ENCODE measurements at regions not wholly inside any gene's neighbourhood (a gene's known extent, or its start where the extent isn't known, plus 50 kb on each side); places are given as distances from the start of the nearest gene placed in this dataset.

DNA sequence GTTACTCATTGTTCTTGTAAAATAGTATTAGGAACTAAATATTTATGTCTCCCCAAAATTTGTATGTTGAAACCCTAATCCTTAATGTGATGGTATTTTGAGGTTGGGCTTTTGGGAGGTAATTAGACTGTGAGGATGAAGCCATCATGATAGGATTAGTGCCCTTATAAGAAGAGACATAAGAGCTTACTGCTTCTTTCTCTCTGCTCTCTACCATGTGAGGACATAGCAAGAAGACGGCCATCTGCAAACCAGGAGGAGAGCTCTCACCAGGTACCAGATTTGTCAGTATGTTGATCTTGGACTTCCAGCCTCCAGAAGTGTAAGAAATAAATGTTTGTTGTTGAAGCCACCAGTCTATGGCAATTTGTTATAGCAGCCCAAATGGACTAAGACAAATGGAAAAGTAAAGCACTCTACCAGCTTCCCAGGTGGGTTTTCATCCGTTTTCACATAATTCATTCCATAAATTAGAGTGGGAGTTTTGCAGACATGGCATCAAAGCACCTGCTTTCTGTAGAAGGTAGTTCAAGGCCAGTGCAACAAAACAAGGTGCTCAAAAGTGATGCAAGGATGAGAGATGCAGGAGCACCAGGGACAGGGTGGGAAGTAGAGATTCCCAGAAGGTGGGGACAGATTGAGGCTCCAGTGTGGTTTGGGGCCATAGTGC is 70.7 kb downstream of the MYCN start:
- no peaks in the 10 kb centered on the region for H3K9me3 ChIP-seq (ENCODE audit: control insufficient read depth, insufficient read depth, low read depth, low read length)
- H3K4me3 ChIP-seq (ENCODE audit: low read depth, low read length), result no peak overlapping the region
- H3K4me1 ChIP-seq (ENCODE audit: control insufficient read depth, insufficient read depth, low read length), result no peaks in the 10 kb centered on the region
- POLR2A ChIA-PET, result no interaction called here
- H3K27ac ChIP-seq (ENCODE audit: extremely low read depth, low read depth, low read length), result no peak overlapping the region
- CTCF ChIA-PET, result interaction anchor here (0.6 kb wide), 1 partner anchor 627 kb away, joined by 3 read pairs; no protein-coding TSS in a partner anchor
- TF ChIP-seq ZNF776 (tag by site-specific recombination; IDR thresholded peaks at IDR 0.05; ENCODE audit: borderline replicate concordance), result no peak
- TF ChIP-seq ZNF2 (tag by site-specific recombination; IDR thresholded peaks at IDR 0.05), result no peak
- TF ChIP-seq ZNF701 (tag by site-specific recombination; IDR thresholded peaks at IDR 0.05), result no peak
- no peak for TF ChIP-seq ZNF777 (tag by site-specific recombination; IDR thresholded peaks at IDR 0.05; ENCODE audit: borderline replicate concordance)
- TF ChIP-seq ZNF561 (tag by site-specific recombination; IDR thresholded peaks at IDR 0.05; ENCODE audit: borderline replicate concordance), result no peak
- no peak for TF ChIP-seq ZNF140 (tag by site-specific recombination; IDR thresholded peaks at IDR 0.05)
- TF ChIP-seq ZNF624 (tag by site-specific recombination; IDR thresholded peaks at IDR 0.05), result no peak
- no peak for TF ChIP-seq ZBTB8A (tag by site-specific recombination; IDR thresholded peaks at IDR 0.05)
- no peak for TF ChIP-seq ZNF266 (tag by site-specific recombination; IDR thresholded peaks at IDR 0.05; ENCODE audit: low read depth)
- no peak for TF ChIP-seq ZNF169 (tag by site-specific recombination; IDR thresholded peaks at IDR 0.05)
- TF ChIP-seq, protein P1, sequence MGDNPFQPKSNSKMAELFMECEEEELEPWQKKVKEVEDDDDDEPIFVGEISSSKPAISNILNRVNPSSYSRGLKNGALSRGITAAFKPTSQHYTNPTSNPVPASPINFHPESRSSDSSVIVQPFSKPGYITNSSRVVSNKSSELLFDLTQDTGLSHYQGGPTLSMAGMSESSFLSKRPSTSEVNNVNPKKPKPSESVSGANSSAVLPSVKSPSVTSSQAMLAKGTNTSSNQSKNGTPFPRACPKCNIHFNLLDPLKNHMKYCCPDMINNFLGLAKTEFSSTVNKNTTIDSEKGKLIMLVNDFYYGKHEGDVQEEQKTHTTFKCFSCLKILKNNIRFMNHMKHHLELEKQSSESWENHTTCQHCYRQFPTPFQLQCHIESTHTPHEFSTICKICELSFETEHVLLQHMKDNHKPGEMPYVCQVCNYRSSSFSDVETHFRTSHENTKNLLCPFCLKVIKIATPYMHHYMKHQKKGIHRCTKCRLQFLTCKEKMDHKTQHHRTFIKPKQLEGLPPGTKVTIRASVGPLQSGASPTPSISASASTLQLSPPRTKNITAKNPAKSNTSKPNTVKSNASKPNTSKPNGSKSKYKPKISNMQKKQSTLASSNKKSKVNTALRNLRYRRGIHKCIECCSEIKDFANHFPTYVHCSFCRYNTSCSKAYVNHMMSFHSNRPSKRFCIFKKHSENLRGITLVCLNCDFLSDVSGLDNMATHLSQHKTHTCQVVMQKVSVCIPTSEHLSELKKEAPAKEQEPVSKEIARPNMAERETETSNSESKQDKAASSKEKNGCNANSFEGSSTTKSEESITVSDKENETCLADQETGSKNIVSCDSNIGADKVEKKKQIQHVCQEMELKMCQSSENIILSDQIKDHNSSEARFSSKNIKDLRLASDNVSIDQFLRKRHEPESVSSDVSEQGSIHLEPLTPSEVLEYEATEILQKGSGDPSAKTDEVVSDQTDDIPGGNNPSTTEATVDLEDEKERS (tag by site-specific recombination; IDR thresholded peaks at IDR 0.05), result no peak
- H3K36me3 ChIP-seq (ENCODE audit: control insufficient read depth in 2 of 2, insufficient read depth in 1 of 2, low read length in 2 of 2), result no peaks in the 10 kb centered on the region

DNA sequence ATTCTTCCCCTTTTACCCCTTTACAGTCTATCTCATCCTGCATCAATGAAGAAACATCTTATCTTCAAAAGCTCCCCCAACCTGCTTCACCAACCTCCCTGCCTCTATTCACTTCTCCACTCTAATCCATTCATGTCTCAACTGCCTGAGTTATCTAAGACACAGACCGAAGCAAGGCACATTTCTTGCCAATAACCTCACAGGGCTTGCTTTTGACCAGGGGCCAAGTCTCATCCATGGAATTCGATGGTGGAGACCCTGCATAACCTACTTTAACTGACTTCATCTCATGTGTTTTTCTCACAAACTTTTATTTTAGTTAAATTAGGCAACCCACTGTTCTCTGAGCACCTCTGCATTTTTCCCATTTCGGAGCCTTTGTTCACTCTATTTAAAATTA is 69.7 kb downstream of the MYCN start:
- ChIA-PET CTCF (no interaction called here), POLR2A (no interaction called here)
- no peaks in the 10 kb centered on the region for H3K4me1 ChIP-seq (ENCODE audit: control insufficient read depth, insufficient read depth, low read length)
- no peaks in the 10 kb centered on the region for H3K36me3 ChIP-seq (ENCODE audit: control insufficient read depth in 2 of 2, insufficient read depth in 1 of 2, low read length in 2 of 2)
- TF ChIP-seq ZNF837 (tag by site-specific recombination; IDR thresholded peaks at IDR 0.05) (no peak), ZEB2 (tag by site-specific recombination; IDR thresholded peaks at IDR 0.05) (no peak), ZNF174 (tag by site-specific recombination; IDR thresholded peaks at IDR 0.05) (no peak), RBAK (tag by site-specific recombination; IDR thresholded peaks at IDR 0.05) (no peak), ZFP3 (tag by site-specific recombination; IDR thresholded peaks at IDR 0.05; ENCODE audit: low read depth) (no peak), ZFHX2 (tag by site-specific recombination; conservative IDR thresholded peaks at IDR 0.05) (no peak), GLIS2 (tag by site-specific recombination; IDR thresholded peaks at IDR 0.05) (no peak), GLI4 (tag by site-specific recombination; IDR thresholded peaks at IDR 0.05) (no peak), ZXDB (tag by site-specific recombination; IDR thresholded peaks at IDR 0.05) (no peak), MEIS1 (CRISPR knock-in tag; IDR thresholded peaks at IDR 0.05; ENCODE audit: borderline replicate concordance) (no peak), ZNF23 (tag by site-specific recombination; IDR thresholded peaks at IDR 0.05; ENCODE audit: borderline replicate concordance) (no peak), ZNF76 (tag by site-specific recombination; IDR thresholded peaks at IDR 0.05; ENCODE audit: borderline replicate concordance, low read depth) (no peak), ZNF776 (tag by site-specific recombination; IDR thresholded peaks at IDR 0.05; ENCODE audit: borderline replicate concordance) (no peak), ZNF548 (tag by site-specific recombination; IDR thresholded peaks at IDR 0.05) (no peak)
- TF ChIP-seq, protein P2, sequence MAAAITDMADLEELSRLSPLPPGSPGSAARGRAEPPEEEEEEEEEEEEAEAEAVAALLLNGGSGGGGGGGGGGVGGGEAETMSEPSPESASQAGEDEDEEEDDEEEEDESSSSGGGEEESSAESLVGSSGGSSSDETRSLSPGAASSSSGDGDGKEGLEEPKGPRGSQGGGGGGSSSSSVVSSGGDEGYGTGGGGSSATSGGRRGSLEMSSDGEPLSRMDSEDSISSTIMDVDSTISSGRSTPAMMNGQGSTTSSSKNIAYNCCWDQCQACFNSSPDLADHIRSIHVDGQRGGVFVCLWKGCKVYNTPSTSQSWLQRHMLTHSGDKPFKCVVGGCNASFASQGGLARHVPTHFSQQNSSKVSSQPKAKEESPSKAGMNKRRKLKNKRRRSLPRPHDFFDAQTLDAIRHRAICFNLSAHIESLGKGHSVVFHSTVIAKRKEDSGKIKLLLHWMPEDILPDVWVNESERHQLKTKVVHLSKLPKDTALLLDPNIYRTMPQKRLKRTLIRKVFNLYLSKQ (tag by site-specific recombination; IDR thresholded peaks at IDR 0.05; ENCODE audit: borderline replicate concordance), result no peak
- TF ChIP-seq, protein P3, sequence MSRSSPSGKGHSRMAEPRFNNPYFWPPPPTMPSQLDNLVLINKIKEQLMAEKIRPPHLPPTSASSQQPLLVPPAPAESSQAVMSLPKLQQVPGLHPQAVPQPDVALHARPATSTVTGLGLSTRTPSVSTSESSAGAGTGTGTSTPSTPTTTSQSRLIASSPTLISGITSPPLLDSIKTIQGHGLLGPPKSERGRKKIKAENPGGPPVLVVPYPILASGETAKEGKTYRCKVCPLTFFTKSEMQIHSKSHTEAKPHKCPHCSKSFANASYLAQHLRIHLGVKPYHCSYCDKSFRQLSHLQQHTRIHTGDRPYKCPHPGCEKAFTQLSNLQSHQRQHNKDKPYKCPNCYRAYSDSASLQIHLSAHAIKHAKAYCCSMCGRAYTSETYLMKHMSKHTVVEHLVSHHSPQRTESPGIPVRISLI (tag by site-specific recombination; IDR thresholded peaks at IDR 0.05), result no peak
- TF ChIP-seq, protein P4, sequence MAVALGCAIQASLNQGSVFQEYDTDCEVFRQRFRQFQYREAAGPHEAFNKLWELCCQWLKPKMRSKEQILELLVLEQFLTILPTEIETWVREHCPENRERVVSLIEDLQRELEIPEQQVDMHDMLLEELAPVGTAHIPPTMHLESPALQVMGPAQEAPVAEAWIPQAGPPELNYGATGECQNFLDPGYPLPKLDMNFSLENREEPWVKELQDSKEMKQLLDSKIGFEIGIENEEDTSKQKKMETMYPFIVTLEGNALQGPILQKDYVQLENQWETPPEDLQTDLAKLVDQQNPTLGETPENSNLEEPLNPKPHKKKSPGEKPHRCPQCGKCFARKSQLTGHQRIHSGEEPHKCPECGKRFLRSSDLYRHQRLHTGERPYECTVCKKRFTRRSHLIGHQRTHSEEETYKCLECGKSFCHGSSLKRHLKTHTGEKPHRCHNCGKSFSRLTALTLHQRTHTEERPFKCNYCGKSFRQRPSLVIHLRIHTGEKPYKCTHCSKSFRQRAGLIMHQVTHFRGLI (tag by site-specific recombination; IDR thresholded peaks at IDR 0.05), result no peak
- no peak overlapping the region for H3K4me3 ChIP-seq (ENCODE audit: low read depth, low read length)
- no peak overlapping the region for H3K27ac ChIP-seq (ENCODE audit: extremely low read depth, low read depth, low read length)
- no peaks in the 10 kb centered on the region for H3K9me3 ChIP-seq (ENCODE audit: control insufficient read depth, insufficient read depth, low read depth, low read length)
